WTC11 (cell line): ENCODE measurements at regions not wholly inside any gene's neighbourhood (a gene's known extent, or its start where the extent isn't known, plus 50 kb on each side); places are given as distances from the start of the nearest gene placed in this dataset.
"Not testable (repeated sequence)": the region's sequence is repeated elsewhere in the genome, so short reads cannot be mapped to it uniquely, and the experiment has no call there.

Experiments
- CREM ChIP-seq: sonication (generic); formaldehyde crosslinking; IDR thresholded peaks from 2 replicates; pipeline ENCODE4 v1.8.1; 2022; ENCODE audit warnings: mild to moderate bottlenecking, missing genetic modification reagents, moderate library complexity
- MAX ChIP-seq: sonication (generic); formaldehyde crosslinking; IDR thresholded peaks from 2 replicates; pipeline ENCODE4 v1.8.0; 2022; ENCODE audit warnings: mild to moderate bottlenecking, missing genetic modification reagents
- TF ChIP-seq, protein P1 (sequence below): fragments of 250-450 bp; sonication (Bioruptor Pico); IDR thresholded peaks from 2 replicates; pipeline ENCODE4 v1.9.0; 2021; ENCODE audit warnings: mild to moderate bottlenecking, borderline replicate concordance
- TF ChIP-seq, protein P2 (sequence below): fragments of 200-600 bp; IDR thresholded peaks from 2 replicates; pipeline ENCODE4 v1.8.0; 2022; ENCODE audit warnings: antibody characterized with exemption
- TF ChIP-seq, protein P3 (sequence below): sonication (generic); formaldehyde crosslinking; IDR thresholded peaks from 2 replicates; pipeline ENCODE4 v1.8.1; 2022; ENCODE audit warnings: missing genetic modification reagents, borderline replicate concordance
- TF ChIP-seq, protein P4 (sequence below): sonication (generic); formaldehyde crosslinking; IDR thresholded peaks from 2 replicates; pipeline ENCODE4 v1.8.1; 2022; ENCODE audit warnings: mild to moderate bottlenecking, moderate library complexity, missing genetic modification reagents

- TF ChIP-seq, protein P1, sequence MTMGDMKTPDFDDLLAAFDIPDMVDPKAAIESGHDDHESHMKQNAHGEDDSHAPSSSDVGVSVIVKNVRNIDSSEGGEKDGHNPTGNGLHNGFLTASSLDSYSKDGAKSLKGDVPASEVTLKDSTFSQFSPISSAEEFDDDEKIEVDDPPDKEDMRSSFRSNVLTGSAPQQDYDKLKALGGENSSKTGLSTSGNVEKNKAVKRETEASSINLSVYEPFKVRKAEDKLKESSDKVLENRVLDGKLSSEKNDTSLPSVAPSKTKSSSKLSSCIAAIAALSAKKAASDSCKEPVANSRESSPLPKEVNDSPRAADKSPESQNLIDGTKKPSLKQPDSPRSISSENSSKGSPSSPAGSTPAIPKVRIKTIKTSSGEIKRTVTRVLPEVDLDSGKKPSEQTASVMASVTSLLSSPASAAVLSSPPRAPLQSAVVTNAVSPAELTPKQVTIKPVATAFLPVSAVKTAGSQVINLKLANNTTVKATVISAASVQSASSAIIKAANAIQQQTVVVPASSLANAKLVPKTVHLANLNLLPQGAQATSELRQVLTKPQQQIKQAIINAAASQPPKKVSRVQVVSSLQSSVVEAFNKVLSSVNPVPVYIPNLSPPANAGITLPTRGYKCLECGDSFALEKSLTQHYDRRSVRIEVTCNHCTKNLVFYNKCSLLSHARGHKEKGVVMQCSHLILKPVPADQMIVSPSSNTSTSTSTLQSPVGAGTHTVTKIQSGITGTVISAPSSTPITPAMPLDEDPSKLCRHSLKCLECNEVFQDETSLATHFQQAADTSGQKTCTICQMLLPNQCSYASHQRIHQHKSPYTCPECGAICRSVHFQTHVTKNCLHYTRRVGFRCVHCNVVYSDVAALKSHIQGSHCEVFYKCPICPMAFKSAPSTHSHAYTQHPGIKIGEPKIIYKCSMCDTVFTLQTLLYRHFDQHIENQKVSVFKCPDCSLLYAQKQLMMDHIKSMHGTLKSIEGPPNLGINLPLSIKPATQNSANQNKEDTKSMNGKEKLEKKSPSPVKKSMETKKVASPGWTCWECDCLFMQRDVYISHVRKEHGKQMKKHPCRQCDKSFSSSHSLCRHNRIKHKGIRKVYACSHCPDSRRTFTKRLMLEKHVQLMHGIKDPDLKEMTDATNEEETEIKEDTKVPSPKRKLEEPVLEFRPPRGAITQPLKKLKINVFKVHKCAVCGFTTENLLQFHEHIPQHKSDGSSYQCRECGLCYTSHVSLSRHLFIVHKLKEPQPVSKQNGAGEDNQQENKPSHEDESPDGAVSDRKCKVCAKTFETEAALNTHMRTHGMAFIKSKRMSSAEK, result not testable (repeated sequence)
- not testable (repeated sequence) for TF ChIP-seq MAX, CREM (CRISPR knock-in tag)
- TF ChIP-seq, protein P2, sequence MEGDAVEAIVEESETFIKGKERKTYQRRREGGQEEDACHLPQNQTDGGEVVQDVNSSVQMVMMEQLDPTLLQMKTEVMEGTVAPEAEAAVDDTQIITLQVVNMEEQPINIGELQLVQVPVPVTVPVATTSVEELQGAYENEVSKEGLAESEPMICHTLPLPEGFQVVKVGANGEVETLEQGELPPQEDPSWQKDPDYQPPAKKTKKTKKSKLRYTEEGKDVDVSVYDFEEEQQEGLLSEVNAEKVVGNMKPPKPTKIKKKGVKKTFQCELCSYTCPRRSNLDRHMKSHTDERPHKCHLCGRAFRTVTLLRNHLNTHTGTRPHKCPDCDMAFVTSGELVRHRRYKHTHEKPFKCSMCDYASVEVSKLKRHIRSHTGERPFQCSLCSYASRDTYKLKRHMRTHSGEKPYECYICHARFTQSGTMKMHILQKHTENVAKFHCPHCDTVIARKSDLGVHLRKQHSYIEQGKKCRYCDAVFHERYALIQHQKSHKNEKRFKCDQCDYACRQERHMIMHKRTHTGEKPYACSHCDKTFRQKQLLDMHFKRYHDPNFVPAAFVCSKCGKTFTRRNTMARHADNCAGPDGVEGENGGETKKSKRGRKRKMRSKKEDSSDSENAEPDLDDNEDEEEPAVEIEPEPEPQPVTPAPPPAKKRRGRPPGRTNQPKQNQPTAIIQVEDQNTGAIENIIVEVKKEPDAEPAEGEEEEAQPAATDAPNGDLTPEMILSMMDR, result not testable (repeated sequence)
- TF ChIP-seq, protein P3, sequence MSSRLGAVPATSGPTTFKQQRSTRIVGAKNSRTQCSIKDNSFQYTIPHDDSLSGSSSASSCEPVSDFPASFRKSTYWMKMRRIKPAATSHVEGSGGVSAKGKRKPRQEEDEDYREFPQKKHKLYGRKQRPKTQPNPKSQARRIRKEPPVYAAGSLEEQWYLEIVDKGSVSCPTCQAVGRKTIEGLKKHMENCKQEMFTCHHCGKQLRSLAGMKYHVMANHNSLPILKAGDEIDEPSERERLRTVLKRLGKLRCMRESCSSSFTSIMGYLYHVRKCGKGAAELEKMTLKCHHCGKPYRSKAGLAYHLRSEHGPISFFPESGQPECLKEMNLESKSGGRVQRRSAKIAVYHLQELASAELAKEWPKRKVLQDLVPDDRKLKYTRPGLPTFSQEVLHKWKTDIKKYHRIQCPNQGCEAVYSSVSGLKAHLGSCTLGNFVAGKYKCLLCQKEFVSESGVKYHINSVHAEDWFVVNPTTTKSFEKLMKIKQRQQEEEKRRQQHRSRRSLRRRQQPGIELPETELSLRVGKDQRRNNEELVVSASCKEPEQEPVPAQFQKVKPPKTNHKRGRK (CRISPR knock-in tag), result not testable (repeated sequence)
- TF ChIP-seq, protein P4, sequence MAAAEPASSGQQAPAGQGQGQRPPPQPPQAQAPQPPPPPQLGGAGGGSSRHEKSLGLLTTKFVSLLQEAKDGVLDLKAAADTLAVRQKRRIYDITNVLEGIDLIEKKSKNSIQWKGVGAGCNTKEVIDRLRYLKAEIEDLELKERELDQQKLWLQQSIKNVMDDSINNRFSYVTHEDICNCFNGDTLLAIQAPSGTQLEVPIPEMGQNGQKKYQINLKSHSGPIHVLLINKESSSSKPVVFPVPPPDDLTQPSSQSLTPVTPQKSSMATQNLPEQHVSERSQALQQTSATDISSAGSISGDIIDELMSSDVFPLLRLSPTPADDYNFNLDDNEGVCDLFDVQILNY (CRISPR knock-in tag), result not testable (repeated sequence)
Observed at GRCh38 chr14:105669646-105670045, 143.3 kb downstream of the TMEM121 start.
